PFSK-1 (cell line): ENCODE measurements at regions not wholly inside any gene's neighbourhood (a gene's known extent, or its start where the extent isn't known, plus 50 kb on each side); places are given as distances from the start of the nearest gene placed in this dataset.

ENCODE experiments used
- FOXP2 ChIP-seq: optimal IDR thresholded peaks from 2 replicates; pipeline ENCODE3; 2011; ENCODE audit warnings: borderline replicate concordance, control low read depth, inconsistent platforms; ENCODE audit not compliant: insufficient read depth; ENCODE audit errors: extremely low read length, extremely low read depth
- POLR2AphosphoS5 ChIP-seq: IDR thresholded peaks from 2 replicates; pipeline ENCODE4 v1.6.1; 2012; ENCODE audit warnings: low read depth, mild to moderate bottlenecking, control low read depth, low read length, moderate library complexity
- REST ChIP-seq, 2 experiments: IDR thresholded peaks; 2 replicates each; pipeline versions ENCODE4 v1.6.1 to v1.8.0; 2011 to 2012; ENCODE audit warnings: low read depth in 2 of 2, low read length in 2 of 2, control low read depth in 1 of 2, inconsistent platforms in 1 of 2, mild to moderate bottlenecking in 1 of 2, moderate library complexity in 1 of 2; ENCODE audit not compliant: insufficient read depth in 1 of 2
- SIN3A ChIP-seq: IDR thresholded peaks from 2 replicates; pipeline ENCODE4 v1.6.1; 2012; ENCODE audit warnings: mild to moderate bottlenecking, low read length, moderate library complexity, borderline replicate concordance; ENCODE audit not compliant: insufficient read depth
- TAF1 ChIP-seq: IDR thresholded peaks from 2 replicates; pipeline ENCODE4 v1.6.1; 2012; ENCODE audit warnings: low read length, control low read depth, borderline replicate concordance; ENCODE audit not compliant: insufficient read depth

DNA sequence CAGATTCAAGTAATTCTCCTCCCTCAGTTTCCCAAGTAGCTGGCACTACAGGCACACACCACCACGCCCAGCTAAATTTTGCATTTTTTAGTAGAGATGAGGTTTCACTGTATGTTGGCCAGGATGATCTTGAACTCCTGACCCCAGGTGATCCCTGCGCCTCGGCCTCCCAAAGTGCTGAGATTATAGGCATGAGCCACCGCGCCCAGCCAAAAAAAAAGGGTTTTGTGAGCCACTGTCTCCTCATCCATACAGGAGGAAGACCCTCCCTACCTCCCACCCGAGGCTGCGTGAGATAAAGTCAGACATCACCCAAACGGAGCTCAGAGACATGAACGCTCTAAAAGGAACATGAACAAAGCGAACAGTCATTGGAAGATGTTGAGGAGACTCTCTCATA lies 745.7 kb downstream of the BRD1 start:
- no peak for TF ChIP-seq POLR2AphosphoS5
- no peak for TF ChIP-seq REST (IDR thresholded peaks at IDR 0.05; ENCODE audit: insufficient read depth in 1 of 2, low read depth in 2 of 2, low read length in 2 of 2)
- no peak for TF ChIP-seq TAF1
- no peak for TF ChIP-seq SIN3A
- no peak for TF ChIP-seq FOXP2

DNA sequence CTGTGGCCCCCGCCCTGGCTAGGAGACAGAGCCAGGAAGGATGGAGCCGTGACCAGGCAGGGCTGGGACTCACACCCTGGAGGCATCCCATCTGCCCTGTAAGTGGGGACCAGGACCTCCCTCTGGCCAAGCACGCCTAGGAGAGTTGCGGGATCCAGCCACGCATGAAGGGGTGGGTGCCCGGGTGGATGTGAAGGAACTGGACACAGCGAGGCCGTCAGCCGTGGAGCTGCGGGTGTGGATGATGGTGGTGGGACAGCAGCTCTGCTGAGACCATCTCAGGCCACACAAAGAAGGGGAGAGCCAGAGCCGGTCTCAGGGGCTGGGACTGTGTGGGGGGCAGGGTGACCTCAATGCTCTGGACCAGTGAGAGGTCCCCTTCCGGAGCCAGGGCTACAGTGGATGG lies 746.4 kb downstream of the BRD1 start:
- TF ChIP-seq POLR2AphosphoS5 (no peak), FOXP2 (no peak), TAF1 (no peak), REST (IDR thresholded peaks at IDR 0.05; ENCODE audit: insufficient read depth in 1 of 2, low read depth in 2 of 2, low read length in 2 of 2) (no peak), SIN3A (no peak)

GRCh38 chr22:49080631-49081030 lies 747.0 kb downstream of the BRD1 start:
- TF ChIP-seq TAF1 (no peak), POLR2AphosphoS5 (no peak), REST (IDR thresholded peaks at IDR 0.05; ENCODE audit: insufficient read depth in 1 of 2, low read depth in 2 of 2, low read length in 2 of 2) (no peak), SIN3A (no peak), FOXP2 (no peak)

GRCh38 chr22:49079743-49080500 lies 747.8 kb downstream of the BRD1 start:
- TF ChIP-seq TAF1 = no peak
- no peak for TF ChIP-seq FOXP2
- TF ChIP-seq POLR2AphosphoS5 = no peak
- TF ChIP-seq SIN3A = no peak
- TF ChIP-seq REST (IDR thresholded peaks at IDR 0.05; ENCODE audit: insufficient read depth in 1 of 2, low read depth in 2 of 2, low read length in 2 of 2) = no peak
